Osteocyte (in vitro differentiated cells): ENCODE measurements at regions not wholly inside any gene's neighbourhood (a gene's known extent, or its start where the extent isn't known, plus 50 kb on each side); places are given as distances from the start of the nearest gene placed in this dataset.

ENCODE experiments used
- DNase-seq: peaks from one replicate; pipeline ENCODE4 v3.0.0; 2021; ENCODE audit warnings: mixed read lengths; ENCODE audit not compliant: unreplicated experiment; ENCODE audit errors: extremely low spot score
- H3K27ac Mint-ChIP-seq: one replicate; pipeline ENCODE4 v1.8.0; 2021; ENCODE audit warnings: mild to moderate bottlenecking, mixed read lengths; ENCODE audit not compliant: unreplicated experiment
- H3K27me3 Mint-ChIP-seq: one replicate; pipeline ENCODE4 v1.8.0; 2021; ENCODE audit warnings: mixed read lengths; ENCODE audit not compliant: unreplicated experiment
- H3K36me3 Mint-ChIP-seq: one replicate; pipeline ENCODE4 v1.8.0; 2021; ENCODE audit warnings: mixed read lengths; ENCODE audit not compliant: unreplicated experiment
- H3K4me1 Mint-ChIP-seq: one replicate; pipeline ENCODE4 v1.8.0; 2021; ENCODE audit warnings: mixed read lengths; ENCODE audit not compliant: unreplicated experiment
- H3K4me3 Mint-ChIP-seq: one replicate; pipeline ENCODE4 v1.8.0; 2021; ENCODE audit warnings: mild to moderate bottlenecking, moderate library complexity, mixed read lengths; ENCODE audit not compliant: unreplicated experiment
- H3K9me3 Mint-ChIP-seq: one replicate; pipeline ENCODE4 v1.8.0; 2021; ENCODE audit warnings: mixed read lengths; ENCODE audit not compliant: unreplicated experiment
- CTCF ChIP-seq: fragments of 200-600 bp; sonication (generic); IDR thresholded peaks from 2 replicates; pipeline ENCODE4 v1.5.0; 2021; ENCODE audit warnings: antibody characterized with exemption, mild to moderate bottlenecking, moderate library complexity

GRCh38 chr1:60823151-60823550 lies 259.2 kb upstream of the NFIA start:
- Mint-ChIP-seq H3K9me3 (peaks cover 4% of the 10 kb centered on the region), H3K27ac (no peak overlapping the region), H3K4me1 (no peaks in the 10 kb centered on the region), H3K4me3 (no peak overlapping the region), H3K36me3 (no peaks in the 10 kb centered on the region), H3K27me3 (peaks cover 3% of the 10 kb centered on the region)
- DNase-seq = no peak
- TF ChIP-seq CTCF = no peak

DNA sequence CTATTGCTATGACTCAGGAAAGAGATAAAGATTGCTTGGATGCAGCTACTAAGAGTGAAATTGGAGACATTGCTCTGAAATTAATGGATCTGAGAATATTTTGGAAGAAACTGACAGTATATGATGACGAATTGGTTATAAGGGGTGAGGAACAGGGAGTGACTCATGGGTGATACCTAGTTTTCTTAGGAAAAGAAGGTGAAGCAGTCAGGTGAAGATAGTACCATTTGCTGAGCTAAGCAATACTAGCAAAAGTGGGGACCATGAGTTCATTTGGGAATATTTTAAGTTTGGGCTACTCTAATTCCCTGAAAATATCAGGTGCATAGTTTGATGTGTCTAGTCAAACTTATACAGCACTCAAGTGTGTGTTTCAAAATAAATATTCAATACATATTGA lies 260.1 kb upstream of the NFIA start:
- no peak overlapping the region for H3K4me3 Mint-ChIP-seq
- TF ChIP-seq CTCF = no peak
- no peaks in the 10 kb centered on the region for H3K4me1 Mint-ChIP-seq
- DNase-seq = no peak
- H3K36me3 Mint-ChIP-seq = no peaks in the 10 kb centered on the region
- H3K27me3 Mint-ChIP-seq = peaks cover 3% of the 10 kb centered on the region
- H3K9me3 Mint-ChIP-seq = peaks cover 4% of the 10 kb centered on the region
- H3K27ac Mint-ChIP-seq = no peak overlapping the region

GRCh38 chr1:60821156-60821555 lies 261.2 kb upstream of the NFIA start:
- no peak for TF ChIP-seq CTCF
- H3K4me1 Mint-ChIP-seq = no peaks in the 10 kb centered on the region
- H3K36me3 Mint-ChIP-seq = no peaks in the 10 kb centered on the region
- H3K4me3 Mint-ChIP-seq = no peak overlapping the region
- no peak overlapping the region for H3K27ac Mint-ChIP-seq
- no peak for DNase-seq
- peaks cover 3% of the 10 kb centered on the region for H3K27me3 Mint-ChIP-seq
- peaks cover 4% of the 10 kb centered on the region for H3K9me3 Mint-ChIP-seq

- DNase-seq = no peak
- no peak overlapping the region for H3K4me3 Mint-ChIP-seq
- TF ChIP-seq CTCF = no peak
- no peaks in the 10 kb centered on the region for H3K4me1 Mint-ChIP-seq
- no peaks in the 10 kb centered on the region for H3K36me3 Mint-ChIP-seq
- no peak overlapping the region for H3K27ac Mint-ChIP-seq
- H3K27me3 Mint-ChIP-seq = peaks cover 3% of the 10 kb centered on the region
- H3K9me3 Mint-ChIP-seq = peaks cover 4% of the 10 kb centered on the region
These were observed 263.2 kb upstream of the NFIA start for GRCh38 chr1:60818969-60819701.

- Mint-ChIP-seq H3K4me3 (no peak overlapping the region), H3K27ac (peak overlapping the region; percentile 6), H3K36me3 (no peaks in the 10 kb centered on the region), H3K27me3 (no peaks in the 10 kb centered on the region), H3K9me3 (no peaks in the 10 kb centered on the region), H3K4me1 (peaks cover 12% of the 10 kb centered on the region)
- no peak for DNase-seq
- TF ChIP-seq CTCF = no peak
These were observed 269.3 kb upstream of the NFIA start for GRCh38 chr1:60813071-60813470.
